ENCODE measurements at regions not wholly inside any gene's neighbourhood (a gene's known extent, or its start where the extent isn't known, plus 50 kb on each side); places are given as distances from the start of the nearest gene placed in this dataset.

GRCh38 chr10:90051474-90051873 lies 350.1 kb downstream of the KIF20B start (continued):
- no peak for TF ChIP-seq ZBTB33 (IDR thresholded peaks at IDR 0.05)

DNA sequence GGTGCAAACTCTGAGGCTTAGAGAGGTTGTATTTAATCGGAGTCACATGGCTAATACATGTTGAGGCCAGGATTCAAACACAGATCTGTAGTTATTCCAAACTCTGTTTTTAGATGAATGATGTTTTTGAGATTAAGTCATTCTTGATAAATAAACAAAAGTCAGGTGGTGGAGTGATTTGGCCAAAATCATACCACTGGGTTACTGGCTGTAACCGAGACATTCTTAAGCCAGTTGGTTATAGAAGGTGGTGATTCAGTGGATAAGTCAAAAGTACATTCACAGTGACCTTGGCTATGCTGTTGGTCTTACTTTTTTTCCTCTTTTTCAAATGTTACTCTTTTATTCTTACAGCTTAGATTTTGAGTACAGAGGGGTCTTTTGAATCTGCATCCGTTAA lies 361.4 kb downstream of the KIF20B start:
- no peaks in the 10 kb centered on the region for H3K9me3 ChIP-seq (ENCODE audit: control insufficient read depth in 4 of 4, low read length in 3 of 4)
- H3K9ac ChIP-seq (ENCODE audit: low read depth in 1 of 2, low read length in 2 of 2) = no peak overlapping the region
- no peaks in the 10 kb centered on the region for H3K27me3 ChIP-seq (ENCODE audit: control insufficient read depth in 4 of 4, insufficient read depth in 4 of 4, low read length in 3 of 4)
- no peak for TF ChIP-seq HNF4G (IDR thresholded peaks at IDR 0.05)
- no peak for TF ChIP-seq FOXA1 (IDR thresholded peaks at IDR 0.05)
- TF ChIP-seq TAF1 (conservative IDR thresholded peaks at IDR 0.05) = no peak
- no peak for TF ChIP-seq JUND (IDR thresholded peaks at IDR 0.05)
- no peak for TF ChIP-seq CTCF (IDR thresholded peaks at IDR 0.05; ENCODE audit: low read depth, low read length, missing input control)
- no peak overlapping the region for H3K27ac ChIP-seq (ENCODE audit: low read depth in 1 of 2, low read length in 2 of 2)
- no peaks in the 10 kb centered on the region for H3K36me3 ChIP-seq (ENCODE audit: control insufficient read depth in 4 of 4, insufficient read depth in 3 of 4, low read depth in 1 of 4, low read length in 3 of 4)
- H3K4me1 ChIP-seq (ENCODE audit: control insufficient read depth in 4 of 4, insufficient read depth in 4 of 4, low read length in 3 of 4) = no peaks in the 10 kb centered on the region
- 80% methylated on average over 3 of the region's 3 CpGs for WGBS
- H3K4me3 ChIP-seq (ENCODE audit: low read depth in 1 of 3, low read length in 3 of 3) = no peak overlapping the region
- no peak for DNase-seq (ENCODE audit: low spot score)

DNA sequence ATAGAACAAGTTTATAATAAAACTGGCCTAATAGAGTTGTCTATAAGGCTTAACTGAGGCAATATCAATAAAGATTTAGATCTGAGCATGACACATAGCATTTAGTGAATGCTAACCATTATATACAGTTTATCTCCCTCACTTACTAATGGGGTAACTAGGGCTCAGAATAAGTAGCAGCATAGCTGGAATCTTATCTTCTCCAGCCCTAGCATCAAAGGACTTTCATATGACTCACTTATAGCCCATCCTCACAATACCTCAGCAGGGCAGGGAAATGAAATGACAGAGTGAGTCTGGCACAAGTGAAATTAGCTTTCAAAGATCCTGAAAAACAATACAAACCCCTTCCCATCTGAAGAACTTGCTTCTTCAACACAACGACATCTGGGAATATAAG lies 362.9 kb downstream of the KIF20B start:
- no peaks in the 10 kb centered on the region for H3K9me3 ChIP-seq (ENCODE audit: control insufficient read depth in 4 of 4, low read length in 3 of 4)
- H3K27ac ChIP-seq (ENCODE audit: low read depth in 1 of 2, low read length in 2 of 2) = no peak overlapping the region
- H3K4me3 ChIP-seq (ENCODE audit: low read depth in 1 of 3, low read length in 3 of 3) = no peak overlapping the region
- TF ChIP-seq NR2F2 (IDR thresholded peaks at IDR 0.05) (no peak), ZBTB33 (IDR thresholded peaks at IDR 0.05) (no peak), GABPA (IDR thresholded peaks at IDR 0.05 in 1 of 2, conservative IDR thresholded peaks at IDR 0.05 in 1 of 2) (no peak), ATF3 (IDR thresholded peaks at IDR 0.05) (no peak), SP1 (IDR thresholded peaks at IDR 0.05) (no peak), FOXA1 (IDR thresholded peaks at IDR 0.05) (no peak), JUND (IDR thresholded peaks at IDR 0.05) (no peak)
- TF ChIP-seq, protein P1, sequence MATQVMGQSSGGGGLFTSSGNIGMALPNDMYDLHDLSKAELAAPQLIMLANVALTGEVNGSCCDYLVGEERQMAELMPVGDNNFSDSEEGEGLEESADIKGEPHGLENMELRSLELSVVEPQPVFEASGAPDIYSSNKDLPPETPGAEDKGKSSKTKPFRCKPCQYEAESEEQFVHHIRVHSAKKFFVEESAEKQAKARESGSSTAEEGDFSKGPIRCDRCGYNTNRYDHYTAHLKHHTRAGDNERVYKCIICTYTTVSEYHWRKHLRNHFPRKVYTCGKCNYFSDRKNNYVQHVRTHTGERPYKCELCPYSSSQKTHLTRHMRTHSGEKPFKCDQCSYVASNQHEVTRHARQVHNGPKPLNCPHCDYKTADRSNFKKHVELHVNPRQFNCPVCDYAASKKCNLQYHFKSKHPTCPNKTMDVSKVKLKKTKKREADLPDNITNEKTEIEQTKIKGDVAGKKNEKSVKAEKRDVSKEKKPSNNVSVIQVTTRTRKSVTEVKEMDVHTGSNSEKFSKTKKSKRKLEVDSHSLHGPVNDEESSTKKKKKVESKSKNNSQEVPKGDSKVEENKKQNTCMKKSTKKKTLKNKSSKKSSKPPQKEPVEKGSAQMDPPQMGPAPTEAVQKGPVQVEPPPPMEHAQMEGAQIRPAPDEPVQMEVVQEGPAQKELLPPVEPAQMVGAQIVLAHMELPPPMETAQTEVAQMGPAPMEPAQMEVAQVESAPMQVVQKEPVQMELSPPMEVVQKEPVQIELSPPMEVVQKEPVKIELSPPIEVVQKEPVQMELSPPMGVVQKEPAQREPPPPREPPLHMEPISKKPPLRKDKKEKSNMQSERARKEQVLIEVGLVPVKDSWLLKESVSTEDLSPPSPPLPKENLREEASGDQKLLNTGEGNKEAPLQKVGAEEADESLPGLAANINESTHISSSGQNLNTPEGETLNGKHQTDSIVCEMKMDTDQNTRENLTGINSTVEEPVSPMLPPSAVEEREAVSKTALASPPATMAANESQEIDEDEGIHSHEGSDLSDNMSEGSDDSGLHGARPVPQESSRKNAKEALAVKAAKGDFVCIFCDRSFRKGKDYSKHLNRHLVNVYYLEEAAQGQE (IDR thresholded peaks at IDR 0.05) = no peak
- DNase-seq (ENCODE audit: low spot score) = no peak
- H3K9ac ChIP-seq (ENCODE audit: low read depth in 1 of 2, low read length in 2 of 2) = no peak overlapping the region
- no peaks in the 10 kb centered on the region for H3K36me3 ChIP-seq (ENCODE audit: control insufficient read depth in 4 of 4, insufficient read depth in 3 of 4, low read depth in 1 of 4, low read length in 3 of 4)
- H3K27me3 ChIP-seq (ENCODE audit: control insufficient read depth in 4 of 4, insufficient read depth in 4 of 4, low read length in 3 of 4) = no peaks in the 10 kb centered on the region
- no peaks in the 10 kb centered on the region for H3K4me1 ChIP-seq (ENCODE audit: control insufficient read depth in 4 of 4, insufficient read depth in 4 of 4, low read length in 3 of 4)
- 88% methylated on average over 1 of the region's 1 CpG for WGBS
